OCI-LY7 (cell line): ENCODE measurements at regions not wholly inside any gene's neighbourhood (a gene's known extent, or its start where the extent isn't known, plus 50 kb on each side); places are given as distances from the start of the nearest gene placed in this dataset.

Experiments used
- BruUV-seq: library from RNA; stranded (reverse); fragments of 400-500 nt; replicated peaks from 2 replicates; lab custom pipeline; 2021; lab: Mats Ljungman, UMichigan
- CTCF ChIA-PET: fragments of 300-600 bp; sonication (Branson Sonifier 250); formaldehyde crosslinking; loops from one replicate; lab custom pipeline; 2022; ENCODE audit warnings: antibody characterized with exemption; ENCODE audit not compliant: unreplicated experiment; lab: Charles Lee
- POLR2A ChIA-PET: fragments of 300-600 bp; sonication (Branson Sonifier 250); formaldehyde crosslinking; loops from one replicate; lab custom pipeline; 2022; ENCODE audit warnings: antibody characterized with exemption; lab: Charles Lee
- DNase-seq: peaks from one replicate; pipeline ENCODE4 v3.0.0-alpha.2; 2015; ENCODE audit warnings: low spot score
- H2AFZ ChIP-seq: fragments of 200-600 bp; sonication (generic), shearing (Covaris generic); 2 replicates; pipeline ENCODE4 v1.6.1; 2014; ENCODE audit warnings: mild to moderate bottlenecking, antibody characterized with exemption, low read length, moderate library complexity
- H3K27ac ChIP-seq: fragments of 200-600 bp; sonication (generic); 2 replicates; pipeline ENCODE4 v1.5.1; 2014; ENCODE audit warnings: mixed run types, low read depth, mild to moderate bottlenecking, moderate library complexity, low read length, inconsistent platforms; ENCODE audit not compliant: poor library complexity, severe bottlenecking
- H3K36me3 ChIP-seq: fragments of 200-600 bp; sonication (generic); 2 replicates; pipeline ENCODE4 v1.6.1; 2014; ENCODE audit warnings: mild to moderate bottlenecking, antibody characterized with exemption, low read length, moderate library complexity, mixed read lengths; ENCODE audit not compliant: insufficient read depth
- H3K4me1 ChIP-seq: fragments of 200-600 bp; sonication (generic); 2 replicates; pipeline ENCODE4 v1.5.1; 2014; ENCODE audit warnings: mild to moderate bottlenecking, low read length; ENCODE audit not compliant: insufficient read depth, poor library complexity, severe bottlenecking
- H3K4me2 ChIP-seq: fragments of 200-600 bp; sonication (generic); 2 replicates; pipeline ENCODE4 v1.6.1; 2014; ENCODE audit warnings: mild to moderate bottlenecking, low read length
- H3K4me3 ChIP-seq: fragments of 200-600 bp; sonication (generic); 2 replicates; pipeline ENCODE4 v1.5.1; 2014; ENCODE audit warnings: mild to moderate bottlenecking, low read depth, low read length; ENCODE audit not compliant: poor library complexity, severe bottlenecking
- H3K79me2 ChIP-seq: fragments of 200-600 bp; sonication (generic); 2 replicates; pipeline ENCODE4 v1.6.1; 2016; ENCODE audit warnings: low read depth, mild to moderate bottlenecking, low read length, moderate library complexity, mixed read lengths; ENCODE audit not compliant: insufficient read depth
- H3K9me2 ChIP-seq: fragments of 200-600 bp; sonication (generic); 2 replicates; pipeline ENCODE4 v1.6.1; 2016; ENCODE audit warnings: mild to moderate bottlenecking, low read length, mixed read lengths; ENCODE audit not compliant: insufficient read depth
- H3K9me3 ChIP-seq: fragments of 200-600 bp; sonication (generic); 2 replicates; pipeline ENCODE4 v1.6.1; 2014; ENCODE audit warnings: mild to moderate bottlenecking, mixed run types, low read length, mixed read lengths
- H4K20me1 ChIP-seq: fragments of 200-600 bp; sonication (generic); 2 replicates; pipeline ENCODE4 v1.6.1; 2014; ENCODE audit warnings: mild to moderate bottlenecking, antibody characterized with exemption, low read length, moderate library complexity, mixed read lengths; ENCODE audit not compliant: insufficient read depth
- EZH2phosphoT487 ChIP-seq: fragments of 200-600 bp; sonication (generic); IDR thresholded peaks from 2 replicates; pipeline ENCODE4 v1.6.1; 2018; ENCODE audit warnings: low read depth, borderline replicate concordance, mild to moderate bottlenecking, mixed run types, antibody characterized with exemption, low read length, moderate library complexity, mixed read lengths
- intact Hi-C: fragments of 100-400 bp; cut with micrococcal nuclease; formaldehyde crosslinking; loops from one replicate; pipeline ENCODE4 v1.10.0; 2022; ENCODE audit not compliant: unreplicated experiment
- TF ChIP-seq, protein P1 (sequence below): fragments of 200-600 bp; sonication (generic); conservative IDR thresholded peaks from 2 replicates; pipeline ENCODE4 v1.5.1; 2014; ENCODE audit warnings: mild to moderate bottlenecking, antibody characterized with exemption, low read length, moderate library complexity, mixed read lengths

DNA sequence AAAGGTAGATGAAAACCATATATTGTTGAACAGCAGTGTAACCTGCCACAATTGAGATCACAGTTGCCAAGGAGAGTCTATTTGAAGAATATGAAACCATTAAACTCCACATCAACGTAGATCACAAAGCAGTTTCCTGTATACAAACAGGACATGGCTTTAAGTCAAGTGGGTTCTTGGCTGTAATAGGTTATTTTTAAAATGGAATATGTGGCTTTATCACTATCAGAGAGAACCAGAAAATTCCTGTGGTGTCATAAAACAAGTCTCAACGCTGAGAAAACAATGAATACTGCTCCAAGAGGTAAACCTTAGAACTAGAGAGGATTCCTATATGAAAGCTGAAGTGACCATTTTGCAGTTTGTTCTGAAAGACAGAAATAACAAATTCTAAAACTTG lies 999.7 kb downstream of the CDH11 start:
- Histone ChIP-seq H3K36me3 (no peaks in the 10 kb centered on the region), H3K9me2 (no peaks in the 10 kb centered on the region), H3K79me2 (no peaks in the 10 kb centered on the region), H3K9me3 (no peaks in the 10 kb centered on the region), H3K4me2 (no peak overlapping the region), H3K27ac (no peak overlapping the region), H3K4me3 (no peak overlapping the region), H4K20me1 (no peaks in the 10 kb centered on the region), H2AFZ (peak overlapping the region; percentile 60), H3K4me1 (no peaks in the 10 kb centered on the region)
- BruUV-seq, result no TSS peak
- POLR2A ChIA-PET, result no interaction called here
- intact Hi-C loops, result no loop called here
- TF ChIP-seq, protein P1, sequence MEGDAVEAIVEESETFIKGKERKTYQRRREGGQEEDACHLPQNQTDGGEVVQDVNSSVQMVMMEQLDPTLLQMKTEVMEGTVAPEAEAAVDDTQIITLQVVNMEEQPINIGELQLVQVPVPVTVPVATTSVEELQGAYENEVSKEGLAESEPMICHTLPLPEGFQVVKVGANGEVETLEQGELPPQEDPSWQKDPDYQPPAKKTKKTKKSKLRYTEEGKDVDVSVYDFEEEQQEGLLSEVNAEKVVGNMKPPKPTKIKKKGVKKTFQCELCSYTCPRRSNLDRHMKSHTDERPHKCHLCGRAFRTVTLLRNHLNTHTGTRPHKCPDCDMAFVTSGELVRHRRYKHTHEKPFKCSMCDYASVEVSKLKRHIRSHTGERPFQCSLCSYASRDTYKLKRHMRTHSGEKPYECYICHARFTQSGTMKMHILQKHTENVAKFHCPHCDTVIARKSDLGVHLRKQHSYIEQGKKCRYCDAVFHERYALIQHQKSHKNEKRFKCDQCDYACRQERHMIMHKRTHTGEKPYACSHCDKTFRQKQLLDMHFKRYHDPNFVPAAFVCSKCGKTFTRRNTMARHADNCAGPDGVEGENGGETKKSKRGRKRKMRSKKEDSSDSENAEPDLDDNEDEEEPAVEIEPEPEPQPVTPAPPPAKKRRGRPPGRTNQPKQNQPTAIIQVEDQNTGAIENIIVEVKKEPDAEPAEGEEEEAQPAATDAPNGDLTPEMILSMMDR, result no peak
- no peak for TF ChIP-seq EZH2phosphoT487
- DNase-seq, result no peak
- CTCF ChIA-PET, result no interaction called here

DNA sequence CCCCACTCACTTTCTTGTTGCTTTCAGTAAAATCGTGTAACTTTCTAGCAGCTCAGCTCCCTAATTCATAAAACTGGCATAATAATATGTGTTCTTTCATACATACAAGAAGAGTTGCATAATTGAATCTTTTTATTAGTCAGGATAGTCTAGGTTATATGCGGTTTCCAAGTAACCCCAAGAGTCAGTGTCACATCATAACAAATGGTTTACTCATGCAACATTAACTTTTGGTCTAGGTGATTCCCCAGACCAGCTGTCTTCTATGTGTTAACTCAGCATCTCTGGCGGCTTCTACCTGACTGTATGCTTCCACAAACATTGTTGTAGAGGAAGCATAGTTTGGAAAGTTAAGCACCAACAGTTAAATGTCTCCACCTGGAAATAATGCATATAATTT lies 1000.4 kb downstream of the CDH11 start:
- H3K27ac ChIP-seq, result no peak overlapping the region
- H4K20me1 ChIP-seq, result no peaks in the 10 kb centered on the region
- H3K4me3 ChIP-seq, result no peak overlapping the region
- BruUV-seq, result no TSS peak
- H2AFZ ChIP-seq, result peak overlapping the region; percentile 60
- DNase-seq, result no peak
- CTCF ChIA-PET, result no interaction called here
- POLR2A ChIA-PET, result interaction anchor here (1.1 to 1.6 kb wide), 3 partner anchors 21 to 35 kb away, joined by 3 to 4 read pairs (median 3); no protein-coding TSS in a partner anchor
- no peaks in the 10 kb centered on the region for H3K4me1 ChIP-seq
- no peaks in the 10 kb centered on the region for H3K79me2 ChIP-seq
- intact Hi-C loops, result no loop called here
- H3K4me2 ChIP-seq, result no peak overlapping the region
- no peaks in the 10 kb centered on the region for H3K36me3 ChIP-seq
- no peaks in the 10 kb centered on the region for H3K9me2 ChIP-seq
- TF ChIP-seq, protein P1, result no peak
- no peak for TF ChIP-seq EZH2phosphoT487
- no peaks in the 10 kb centered on the region for H3K9me3 ChIP-seq

DNA sequence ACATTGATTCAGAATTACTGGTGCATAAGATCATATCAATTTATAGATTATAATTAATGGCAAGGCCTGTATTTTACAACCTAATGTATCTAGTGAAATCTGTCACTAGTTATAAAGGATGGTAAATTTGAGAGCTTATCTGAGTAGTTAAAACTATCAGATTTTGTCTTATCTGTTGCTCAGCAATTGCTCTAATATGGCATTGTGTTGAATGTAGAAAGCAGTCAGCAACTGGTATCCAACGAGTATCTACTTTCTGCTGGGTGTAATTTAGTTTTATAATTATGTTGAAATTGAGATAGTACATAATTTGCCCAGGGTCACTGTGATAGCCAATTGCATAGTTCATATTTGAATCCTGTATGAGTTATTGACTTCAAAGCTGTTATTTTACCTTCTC lies 1005.7 kb downstream of the CDH11 start:
- Histone ChIP-seq H3K36me3 (no peaks in the 10 kb centered on the region), H3K9me3 (peaks cover 11% of the 10 kb centered on the region; the same call in 1 of the 2 replicates), H3K27ac (no peak overlapping the region), H3K79me2 (no peaks in the 10 kb centered on the region), H4K20me1 (no peaks in the 10 kb centered on the region), H3K4me3 (no peak overlapping the region), H3K4me2 (no peak overlapping the region), H2AFZ (no peak overlapping the region), H3K9me2 (no peaks in the 10 kb centered on the region), H3K4me1 (no peaks in the 10 kb centered on the region)
- POLR2A ChIA-PET, result interaction anchor here (1.0 kb wide), 1 partner anchor 11 kb away, joined by 3 read pairs; no protein-coding TSS in a partner anchor
- TF ChIP-seq EZH2phosphoT487, result no peak
- CTCF ChIA-PET, result no interaction called here
- DNase-seq, result no peak
- intact Hi-C loops, result no loop called here
- no TSS peak for BruUV-seq
